Skeletal muscle satellite cell (primary cell): ENCODE measurements at regions not wholly inside any gene's neighbourhood (a gene's known extent, or its start where the extent isn't known, plus 50 kb on each side); places are given as distances from the start of the nearest gene placed in this dataset.

ENCODE experiments used
- H3K27me3 ChIP-seq: 2 replicates; pipeline ENCODE4 v1.7.0; 2013; ENCODE audit warnings: low read length; ENCODE audit not compliant: control insufficient read depth, insufficient read depth
- H3K36me3 ChIP-seq: 2 replicates; pipeline ENCODE4 v1.7.0; 2013; ENCODE audit warnings: mild to moderate bottlenecking, control low read depth, low read length; ENCODE audit not compliant: insufficient read depth
- H3K4me1 ChIP-seq: 2 replicates; pipeline ENCODE4 v1.7.0; 2013; ENCODE audit warnings: low read length; ENCODE audit not compliant: control insufficient read depth, insufficient read depth
- H3K4me2 ChIP-seq: 2 replicates; pipeline ENCODE4 v1.7.0; 2013; ENCODE audit warnings: mild to moderate bottlenecking, low read length
- H3K4me3 ChIP-seq: 2 replicates; pipeline ENCODE4 v1.7.0; 2013; ENCODE audit warnings: low read length
- H3K9ac ChIP-seq: 2 replicates; pipeline ENCODE4 v1.7.0; 2013; ENCODE audit warnings: mild to moderate bottlenecking, low read depth, low read length, moderate library complexity
- H3K9me3 ChIP-seq: replicated peaks from 2 replicates; pipeline ENCODE4 v1.7.0; 2013; ENCODE audit warnings: mild to moderate bottlenecking, control low read depth, low read length

DNA sequence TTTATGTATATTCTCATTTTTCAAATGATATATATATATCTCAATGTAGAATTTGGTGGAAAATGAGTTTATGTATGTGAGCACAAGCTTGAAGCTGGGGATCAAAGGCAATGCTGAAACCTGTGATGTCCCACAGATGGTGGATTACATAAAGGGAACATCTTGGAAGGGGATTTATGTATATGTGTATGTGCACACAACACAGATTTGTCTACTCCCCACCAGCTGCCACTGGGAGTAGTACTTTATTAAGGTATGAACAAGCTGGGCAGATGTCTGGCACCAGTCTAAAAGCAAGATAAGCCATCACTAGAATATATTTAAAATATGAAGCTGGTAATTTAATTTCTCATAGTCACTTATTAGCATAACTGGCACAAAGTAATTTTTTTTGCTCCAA is 895.6 kb downstream of the SLC6A15 start:
- no peaks in the 10 kb centered on the region for H3K4me1 ChIP-seq

DNA sequence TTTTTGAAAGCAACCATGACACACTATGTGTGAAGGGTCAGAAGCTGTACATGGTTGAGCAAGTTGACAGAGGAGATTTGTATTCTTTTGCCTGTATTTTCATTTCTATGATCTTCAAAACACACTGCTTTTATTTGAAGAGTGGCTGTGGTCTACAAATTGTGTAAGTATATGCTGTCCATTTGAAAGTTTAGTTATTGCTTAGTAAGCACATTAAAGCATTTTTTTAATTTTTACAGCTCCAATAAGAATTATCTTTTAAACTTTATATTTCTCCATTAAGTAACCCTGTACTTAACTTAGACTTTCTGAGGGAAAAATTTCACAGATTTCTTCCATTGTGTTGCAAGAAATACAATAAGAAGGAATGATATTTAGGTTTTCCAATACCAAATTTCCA is 915.2 kb downstream of the SLC6A15 start:
- no peaks in the 10 kb centered on the region for H3K27me3 ChIP-seq
- no peaks in the 10 kb centered on the region for H3K36me3 ChIP-seq
- no peak overlapping the region for H3K9ac ChIP-seq
- no peak overlapping the region for H3K4me3 ChIP-seq
- H3K9me3 ChIP-seq: no peaks in the 10 kb centered on the region
- H3K4me1 ChIP-seq: peaks cover 3% of the 10 kb centered on the region
- no peak overlapping the region for H3K4me2 ChIP-seq

More for the DNA sequence above, 895.6 kb downstream of the SLC6A15 start:
- Histone ChIP-seq H3K9ac (no peak overlapping the region), H3K4me2 (no peak overlapping the region), H3K9me3 (no peaks in the 10 kb centered on the region), H3K27me3 (no peaks in the 10 kb centered on the region), H3K4me3 (no peak overlapping the region), H3K36me3 (no peaks in the 10 kb centered on the region)

DNA sequence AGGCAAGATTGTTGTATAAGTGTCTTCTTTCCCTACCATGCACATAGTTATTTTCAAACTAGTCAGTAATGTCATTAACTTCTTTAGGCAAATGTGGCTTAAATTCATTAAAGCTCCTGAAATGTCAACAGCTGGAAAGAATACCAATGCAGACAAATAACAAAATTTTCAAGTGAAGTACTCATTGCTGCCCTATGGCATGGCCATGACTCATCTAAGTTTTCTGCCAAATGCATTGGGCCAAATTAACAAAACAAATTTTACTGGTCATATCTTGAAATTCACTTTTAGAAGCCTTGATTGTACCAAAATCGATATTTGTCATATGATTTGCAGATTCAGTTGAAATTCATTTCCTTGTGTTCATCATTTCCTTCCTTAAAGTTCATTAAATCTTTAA is 915.9 kb downstream of the SLC6A15 start:
- Histone ChIP-seq H3K4me1 (peaks cover 3% of the 10 kb centered on the region), H3K36me3 (no peaks in the 10 kb centered on the region), H3K4me3 (no peak overlapping the region), H3K4me2 (no peak overlapping the region), H3K9me3 (no peaks in the 10 kb centered on the region), H3K9ac (no peak overlapping the region), H3K27me3 (no peaks in the 10 kb centered on the region)

DNA sequence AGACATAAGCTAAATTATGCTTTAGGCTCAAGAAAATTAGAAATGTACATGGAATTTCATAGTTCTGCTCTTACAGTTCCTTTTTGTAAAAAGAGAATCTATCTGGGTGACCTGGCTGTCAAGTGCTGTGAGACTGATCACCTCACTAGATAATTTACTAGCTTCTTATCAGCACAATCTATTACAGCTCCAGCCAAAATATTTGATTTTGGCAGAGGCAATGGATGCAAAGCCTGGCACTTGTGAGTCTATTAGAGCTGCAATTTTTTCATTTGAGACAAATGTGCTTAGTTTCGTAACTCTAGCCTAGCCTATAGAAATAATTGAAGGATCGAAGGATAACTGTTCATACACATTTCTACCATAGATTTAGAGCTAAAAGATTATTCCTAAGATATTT is 927.5 kb downstream of the SLC6A15 start:
- Histone ChIP-seq H3K4me1 (peaks cover 3% of the 10 kb centered on the region), H3K4me2 (no peak overlapping the region), H3K9me3 (no peaks in the 10 kb centered on the region), H3K4me3 (no peak overlapping the region), H3K27me3 (no peaks in the 10 kb centered on the region), H3K9ac (no peak overlapping the region), H3K36me3 (no peaks in the 10 kb centered on the region)

DNA sequence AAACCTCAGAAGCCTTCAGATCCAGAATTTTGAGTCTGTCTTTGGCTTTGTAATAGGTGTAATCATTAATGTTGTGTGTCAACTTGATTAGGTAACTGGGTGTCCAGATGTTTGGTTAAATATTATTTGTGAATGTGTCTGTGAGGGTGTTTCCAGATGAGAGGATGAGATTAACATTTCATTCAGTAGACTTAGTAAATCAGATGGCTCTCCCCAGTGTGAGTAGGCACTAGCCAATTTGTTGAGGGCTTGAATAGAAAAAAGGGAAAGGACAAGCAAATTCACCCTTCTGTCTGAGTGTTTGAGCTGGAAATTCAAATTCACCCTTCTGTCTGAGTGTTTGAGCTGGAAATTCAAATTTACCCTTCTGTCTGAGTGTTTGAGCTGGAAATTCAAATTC is 932.2 kb downstream of the SLC6A15 start:
- Histone ChIP-seq H3K9ac (no peak overlapping the region), H3K4me2 (no peak overlapping the region), H3K36me3 (no peaks in the 10 kb centered on the region), H3K4me3 (no peak overlapping the region), H3K27me3 (no peaks in the 10 kb centered on the region), H3K4me1 (peaks cover 5% of the 10 kb centered on the region), H3K9me3 (no peaks in the 10 kb centered on the region)

DNA sequence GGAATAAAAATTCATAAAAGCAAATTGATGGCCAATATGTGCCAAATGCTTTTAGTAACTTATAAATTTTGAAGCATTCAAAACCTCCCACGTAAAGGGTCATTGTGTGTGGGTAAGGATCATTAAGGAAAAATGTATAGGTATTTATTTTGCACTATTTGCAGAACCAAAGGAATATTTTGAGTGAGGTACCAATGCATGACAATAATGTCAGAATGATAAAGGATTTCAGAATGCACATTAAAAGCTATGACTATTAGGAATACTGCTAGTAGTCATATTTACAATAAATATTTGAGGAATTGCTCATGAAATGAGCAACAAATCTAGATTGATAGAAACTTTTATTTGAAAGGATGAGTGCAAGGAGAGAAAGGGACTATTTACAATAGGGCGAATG is 932.8 kb downstream of the SLC6A15 start:
- H3K27me3 ChIP-seq: no peaks in the 10 kb centered on the region
- peaks cover 5% of the 10 kb centered on the region for H3K4me1 ChIP-seq
- H3K36me3 ChIP-seq: no peaks in the 10 kb centered on the region
- H3K9ac ChIP-seq: no peak overlapping the region
- no peak overlapping the region for H3K4me3 ChIP-seq
- H3K9me3 ChIP-seq: no peaks in the 10 kb centered on the region
- H3K4me2 ChIP-seq: no peak overlapping the region

DNA sequence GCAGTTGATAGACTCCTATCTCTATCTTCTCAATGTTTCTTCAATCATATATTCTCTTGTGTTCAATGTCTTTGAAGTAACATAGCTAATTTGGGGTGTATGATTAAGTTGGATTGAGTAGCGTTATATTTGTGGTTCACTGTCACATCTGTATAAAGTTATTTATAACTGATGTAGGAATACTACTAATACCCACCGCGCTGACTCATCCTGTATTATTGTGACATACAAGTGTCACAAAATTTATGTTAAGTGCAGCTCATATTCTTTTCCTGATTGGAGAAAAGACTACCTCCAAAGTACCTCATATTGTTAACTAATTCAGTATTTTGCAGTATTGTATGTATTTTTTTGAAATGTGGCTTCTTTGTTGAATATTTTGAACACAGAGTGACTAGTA is 940.8 kb downstream of the SLC6A15 start:
- Histone ChIP-seq H3K9ac (no peak overlapping the region), H3K4me3 (no peak overlapping the region), H3K36me3 (no peaks in the 10 kb centered on the region), H3K4me2 (no peak overlapping the region), H3K9me3 (no peaks in the 10 kb centered on the region), H3K27me3 (no peaks in the 10 kb centered on the region), H3K4me1 (no peaks in the 10 kb centered on the region)

DNA sequence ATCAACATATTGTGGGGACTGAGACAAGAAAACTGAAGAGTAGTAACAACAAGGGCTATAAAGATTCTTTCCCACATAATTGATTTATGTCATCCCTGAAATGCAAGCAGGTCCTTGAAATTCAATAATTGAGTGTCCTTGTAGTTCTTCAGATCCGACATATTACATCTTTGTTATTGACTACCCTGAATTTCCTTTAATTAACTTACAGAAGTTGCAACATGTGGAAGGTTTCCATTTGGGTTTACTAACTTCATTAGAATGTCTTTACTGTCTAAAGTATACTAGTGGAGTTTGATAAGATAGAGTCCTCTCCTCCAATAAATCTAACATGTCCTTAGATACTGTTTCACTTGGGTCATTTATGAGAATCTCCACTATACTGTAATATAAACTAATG is 951.8 kb downstream of the SLC6A15 start:
- H3K4me1 ChIP-seq: peaks cover 7% of the 10 kb centered on the region
- H3K9ac ChIP-seq: no peak overlapping the region
- no peaks in the 10 kb centered on the region for H3K36me3 ChIP-seq
- H3K27me3 ChIP-seq: no peaks in the 10 kb centered on the region
- no peaks in the 10 kb centered on the region for H3K9me3 ChIP-seq
- H3K4me2 ChIP-seq: no peak overlapping the region
- H3K4me3 ChIP-seq: no peak overlapping the region

DNA sequence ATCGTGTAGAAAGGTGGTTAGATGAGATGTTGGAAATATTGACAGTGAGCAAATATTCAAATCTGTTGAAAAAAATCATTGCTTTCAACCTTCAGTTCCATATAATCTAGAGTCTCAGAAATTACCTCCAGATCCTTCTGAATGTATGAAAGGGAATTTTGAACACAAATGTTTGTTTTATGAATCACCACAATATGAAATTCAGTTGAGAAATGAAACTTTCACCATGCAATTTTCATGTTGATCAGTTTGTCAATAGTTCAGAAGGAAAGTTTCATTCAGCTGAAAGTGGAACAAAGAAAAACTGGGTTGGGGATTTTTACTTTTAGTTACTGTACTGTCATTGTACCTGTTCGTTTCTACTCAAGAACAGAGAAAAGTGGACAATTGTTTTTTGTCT is 953.6 kb downstream of the SLC6A15 start:
- Histone ChIP-seq H3K36me3 (no peaks in the 10 kb centered on the region), H3K9me3 (no peaks in the 10 kb centered on the region), H3K4me3 (no peak overlapping the region), H3K4me2 (peak overlapping the region; percentile 19), H3K27me3 (no peaks in the 10 kb centered on the region), H3K9ac (no peak overlapping the region), H3K4me1 (peaks cover 7% of the 10 kb centered on the region)

DNA sequence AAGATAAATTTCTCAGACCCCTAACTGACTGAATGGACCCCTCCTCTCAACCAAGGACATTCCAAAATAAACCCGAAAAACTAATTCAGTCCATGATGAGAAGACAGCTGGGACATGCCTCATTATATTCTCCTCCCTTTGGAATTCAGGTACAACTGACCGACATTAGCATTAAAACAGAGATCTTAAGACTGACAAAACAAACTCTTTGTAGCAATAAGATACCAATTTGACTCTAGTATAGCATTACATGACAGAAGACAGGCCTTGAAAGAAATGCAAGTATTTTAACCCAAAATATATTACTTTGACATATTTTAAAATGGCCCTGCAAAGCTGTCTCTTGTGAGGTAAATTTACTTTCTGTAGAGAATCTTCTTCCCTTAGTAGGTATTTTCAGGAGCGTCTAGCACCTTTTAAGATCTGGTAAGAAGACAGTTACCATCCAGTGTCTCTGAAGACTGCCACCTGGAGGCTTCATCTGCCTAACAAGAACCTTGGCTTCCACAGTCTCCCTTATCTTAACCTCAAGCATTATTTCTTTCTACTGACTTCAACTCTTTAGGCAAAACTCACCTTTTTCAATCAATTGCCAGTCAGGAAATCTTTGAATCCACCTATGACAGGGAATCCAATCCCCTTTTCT is 957.5 kb downstream of the SLC6A15 start:
- Histone ChIP-seq H3K27me3 (no peaks in the 10 kb centered on the region), H3K9ac (no peak overlapping the region), H3K4me1 (peaks cover 7% of the 10 kb centered on the region), H3K4me2 (no peak overlapping the region), H3K4me3 (no peak overlapping the region), H3K36me3 (no peaks in the 10 kb centered on the region), H3K9me3 (no peaks in the 10 kb centered on the region)

DNA sequence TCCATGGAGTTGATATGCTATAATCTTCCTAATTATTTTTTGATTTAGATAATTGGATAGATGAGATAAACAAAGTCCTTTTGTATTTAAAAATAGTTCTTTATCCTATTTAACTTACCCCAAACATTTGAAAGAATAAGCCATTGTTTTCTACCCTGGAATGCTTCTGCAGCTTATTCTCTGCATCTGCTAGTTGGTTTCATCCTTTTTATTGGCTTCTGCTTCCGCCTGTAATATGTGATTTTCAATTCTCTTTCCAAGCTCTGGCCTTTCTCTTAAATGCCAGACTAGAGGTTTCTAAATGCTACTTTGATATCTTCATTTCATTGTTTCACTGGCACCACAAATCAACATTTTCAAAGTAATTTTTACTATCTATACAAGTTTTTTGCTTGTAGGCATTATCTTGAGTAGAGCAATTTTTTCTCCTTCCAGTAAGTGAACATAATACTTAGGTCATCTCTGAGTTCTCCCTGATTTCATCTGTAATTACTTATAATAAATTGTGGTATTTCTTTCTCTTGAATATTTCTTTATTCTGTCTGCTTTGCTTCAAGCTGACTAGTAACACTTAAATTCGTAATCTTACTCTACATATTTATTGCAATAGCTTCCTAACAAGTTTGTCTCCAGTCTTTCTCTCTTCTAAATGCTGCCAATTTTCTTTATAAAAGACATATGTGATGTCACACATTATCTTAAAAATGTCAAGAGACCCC is 958.4 kb downstream of the SLC6A15 start:
- Histone ChIP-seq H3K4me1 (peaks cover 7% of the 10 kb centered on the region), H3K9me3 (no peaks in the 10 kb centered on the region), H3K27me3 (no peaks in the 10 kb centered on the region), H3K4me3 (no peak overlapping the region), H3K4me2 (no peak overlapping the region), H3K9ac (no peak overlapping the region), H3K36me3 (no peaks in the 10 kb centered on the region)

DNA sequence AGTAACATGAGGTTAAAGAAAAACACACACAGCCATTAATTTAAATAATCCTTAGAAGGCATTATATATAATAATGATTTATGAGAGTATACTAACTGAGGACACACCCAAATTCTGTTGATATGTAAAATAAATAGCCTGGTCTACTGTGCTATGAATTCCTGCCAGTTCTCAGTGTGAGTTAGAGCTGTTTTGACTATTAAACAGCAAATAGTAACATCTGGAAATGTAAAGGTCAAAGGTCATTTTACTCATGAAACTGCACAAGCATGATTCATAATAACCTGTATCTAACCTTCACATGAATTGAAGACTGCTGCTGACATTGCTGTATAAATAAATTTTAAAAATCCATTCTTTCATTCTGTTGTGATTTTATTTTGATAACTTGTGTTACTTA is 966.7 kb downstream of the SLC6A15 start:
- H3K4me1 ChIP-seq: peaks cover 4% of the 10 kb centered on the region
- no peaks in the 10 kb centered on the region for H3K36me3 ChIP-seq
- no peaks in the 10 kb centered on the region for H3K9me3 ChIP-seq
- H3K4me3 ChIP-seq: no peak overlapping the region
- no peak overlapping the region for H3K9ac ChIP-seq
- H3K4me2 ChIP-seq: no peak overlapping the region
- H3K27me3 ChIP-seq: no peaks in the 10 kb centered on the region
